AG20443 (cell line): ENCODE measurements at regions not wholly inside any gene's neighbourhood (a gene's known extent, or its start where the extent isn't known, plus 50 kb on each side); places are given as distances from the start of the nearest gene placed in this dataset.
"Not testable (repeated sequence)": the region's sequence is repeated elsewhere in the genome, so short reads cannot be mapped to it uniquely, and the experiment has no call there.

Source experiments
- DNase-seq: peaks from one replicate; pipeline ENCODE4 v3.0.0; 2012; ENCODE audit warnings: low spot score, mixed read lengths

DNA sequence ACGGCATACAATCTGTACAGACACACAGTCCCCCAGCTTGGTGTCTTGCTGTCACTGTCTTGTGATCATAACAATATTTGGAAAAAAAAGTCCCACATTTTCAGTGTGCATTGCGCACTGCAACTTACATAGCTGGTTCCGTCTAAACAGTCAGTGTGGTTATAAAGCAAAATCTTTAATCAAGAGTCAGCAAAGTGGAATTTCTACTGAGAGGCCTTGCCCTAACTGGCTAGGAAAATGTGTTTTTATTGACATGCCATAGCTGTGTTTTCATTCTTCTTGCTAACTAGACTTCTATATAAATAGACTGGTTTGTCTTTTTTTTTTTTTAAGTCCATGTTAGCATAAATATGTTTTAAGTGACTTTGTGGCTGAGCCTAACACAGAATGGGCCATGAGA lies 174.8 kb downstream of the POLR2M start:
- DNase-seq, result peak; percentile 29

DNA sequence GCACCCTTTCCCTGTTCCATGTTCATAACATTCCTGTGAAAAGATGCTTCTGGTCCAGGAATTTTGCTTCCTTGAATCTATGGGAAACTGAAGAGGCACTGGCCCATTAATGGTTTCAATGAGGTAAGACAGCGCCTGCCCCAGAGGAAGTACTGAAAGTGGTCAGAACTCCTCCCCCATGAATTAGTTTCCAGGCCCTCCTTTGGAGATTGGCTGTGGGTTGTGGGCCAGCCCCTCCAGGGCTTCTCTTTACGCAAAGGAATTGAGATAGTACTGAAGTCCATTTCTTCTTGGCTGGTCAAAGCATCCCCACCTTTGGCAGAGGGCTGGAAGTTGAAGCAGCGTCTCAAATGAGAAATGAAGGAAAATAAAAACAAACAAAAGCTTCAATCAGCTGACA lies 175.5 kb downstream of the POLR2M start:
- no peak for DNase-seq

- DNase-seq, result no peak
These were observed 177.2 kb downstream of the POLR2M start for GRCh38 chr15:57883701-57884100.

- DNase-seq, result no peak
These were observed 178.4 kb downstream of the POLR2M start for GRCh38 chr15:57884936-57885335.

DNA sequence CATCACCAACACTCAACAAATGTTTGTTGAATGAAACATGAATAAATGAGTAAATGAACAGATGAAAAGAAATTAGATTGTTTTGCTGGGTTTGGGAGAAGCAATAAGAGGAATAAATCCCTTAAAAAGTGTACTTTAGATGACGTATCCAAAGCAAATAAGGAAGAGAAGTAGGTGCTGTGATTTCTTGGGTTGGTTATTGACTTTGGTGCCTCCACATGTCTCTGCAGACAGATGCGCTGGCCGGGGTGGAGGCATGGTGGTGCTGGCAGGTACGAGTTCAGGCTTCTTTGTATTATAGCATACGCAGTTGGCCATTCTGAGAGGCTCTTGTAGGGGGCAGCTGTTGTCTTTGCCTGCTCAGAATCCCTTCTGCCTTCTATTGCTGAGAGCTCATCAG lies 178.9 kb downstream of the POLR2M start:
- no peak for DNase-seq

- DNase-seq, result no peak
These were observed 177.7 kb downstream of the ALDH1A2 start for GRCh38 chr15:57887825-57888224.

DNA sequence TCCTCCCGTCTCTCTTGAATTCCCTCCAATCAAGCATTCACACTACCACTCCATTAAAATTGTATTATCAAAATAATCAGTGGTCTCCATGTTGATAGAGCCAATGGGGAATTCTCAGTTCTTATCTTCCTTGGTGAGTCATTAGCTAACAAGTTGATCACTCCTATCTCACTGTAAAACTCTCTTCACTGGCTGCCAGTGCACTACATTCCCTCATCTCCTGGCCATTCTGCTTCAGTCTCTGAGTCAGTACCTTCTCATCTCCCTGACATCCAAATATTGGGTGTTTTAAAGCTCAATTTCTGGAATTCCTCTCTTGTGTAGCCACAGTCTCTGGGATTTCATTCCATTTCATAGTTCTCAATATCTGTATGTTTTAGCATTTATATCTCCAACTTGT lies 175.2 kb downstream of the ALDH1A2 start:
- DNase-seq, result peak; percentile 59

GRCh38 chr15:57890878-57891277 lies 174.6 kb downstream of the ALDH1A2 start:
- DNase-seq, result no peak

GRCh38 chr15:57892181-57892580 lies 173.3 kb downstream of the ALDH1A2 start:
- no peak for DNase-seq

GRCh38 chr15:57893040-57893439 lies 172.5 kb downstream of the ALDH1A2 start:
- DNase-seq, result no peak

GRCh38 chr15:57895291-57895690 lies 170.2 kb downstream of the ALDH1A2 start:
- DNase-seq, result no peak

GRCh38 chr15:57896114-57896513 lies 169.4 kb downstream of the ALDH1A2 start:
- DNase-seq, result no peak

- DNase-seq, result not testable (repeated sequence)
These were observed 168.6 kb downstream of the ALDH1A2 start for GRCh38 chr15:57896899-57897298.

DNA sequence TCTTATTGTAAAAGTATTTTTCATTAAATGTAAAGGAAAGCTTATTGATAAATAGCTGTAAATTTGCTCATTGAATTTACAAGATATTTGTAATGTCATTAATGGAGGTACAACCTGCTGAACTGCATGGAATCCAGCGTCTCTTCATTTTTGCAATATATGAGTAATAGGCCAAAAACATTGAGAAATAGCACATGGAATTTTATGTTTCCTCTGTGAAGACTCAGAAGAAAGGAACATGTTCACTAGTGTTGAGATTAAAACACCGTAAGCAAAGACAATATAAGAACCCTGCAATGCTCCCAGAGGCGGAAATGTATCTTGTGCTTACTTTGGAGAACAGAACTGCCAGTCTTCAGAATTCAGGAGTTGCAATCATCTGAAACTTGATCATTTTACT lies 167.6 kb downstream of the ALDH1A2 start:
- DNase-seq, result no peak

- no peak for DNase-seq
These were observed 163.4 kb downstream of the ALDH1A2 start for GRCh38 chr15:57902155-57902554.
